NK-92 treated with Interleukin-12 subunit alpha and Interleukin-12 subunit beta, amount 100 ng/mL, for 24 hours (cell line): ENCODE measurements at regions not wholly inside any gene's neighbourhood (a gene's known extent, or its start where the extent isn't known, plus 50 kb on each side); places are given as distances from the start of the nearest gene placed in this dataset.

Experiments used
- DNase-seq: peaks from one replicate; lab custom pipeline; 2025; lab: John Stamatoyannopoulos, UW

- no peak for DNase-seq
Measured at GRCh38 chr4:1542516-1543320, 136.5 kb upstream of the NKX1-1 start.

- no peak for DNase-seq
Measured at GRCh38 chr4:1542226-1542490, 135.9 kb upstream of the NKX1-1 start.

- no peak for DNase-seq
Measured at GRCh38 chr4:1541449-1542225, 135.4 kb upstream of the NKX1-1 start.

- no peak for DNase-seq
Measured at GRCh38 chr4:1540601-1541375, 134.5 kb upstream of the NKX1-1 start.

- DNase-seq: no peak
Measured at GRCh38 chr4:1539859-1540600, 133.8 kb upstream of the NKX1-1 start.

- DNase-seq: no peak
Measured at GRCh38 chr4:1538941-1539772, 132.9 kb upstream of the NKX1-1 start.

GRCh38 chr4:1538096-1538410 lies 131.8 kb upstream of the NKX1-1 start:
- DNase-seq: no peak

GRCh38 chr4:1537410-1538095 lies 131.3 kb upstream of the NKX1-1 start:
- no peak for DNase-seq

GRCh38 chr4:1536579-1537409 lies 130.6 kb upstream of the NKX1-1 start:
- no peak for DNase-seq

GRCh38 chr4:1535926-1536578 lies 129.8 kb upstream of the NKX1-1 start:
- DNase-seq: no peak

- DNase-seq: no peak
Measured at GRCh38 chr4:1534876-1535526, 128.8 kb upstream of the NKX1-1 start.

- DNase-seq: no peak
Measured at GRCh38 chr4:1534095-1534872, 128.0 kb upstream of the NKX1-1 start.

GRCh38 chr4:1533501-1534064 lies 127.3 kb upstream of the NKX1-1 start:
- no peak for DNase-seq

- DNase-seq: no peak
Measured at GRCh38 chr4:1532549-1533395, 126.5 kb upstream of the NKX1-1 start.

- DNase-seq: no peak
Measured at GRCh38 chr4:1531683-1532548, 125.7 kb upstream of the NKX1-1 start.

GRCh38 chr4:1530356-1530755 lies 124.1 kb upstream of the NKX1-1 start:
- no peak for DNase-seq
